GM19035 (cell line): ENCODE measurements at regions not wholly inside any gene's neighbourhood (a gene's known extent, or its start where the extent isn't known, plus 50 kb on each side); places are given as distances from the start of the nearest gene placed in this dataset.
A peak's percentile ranks its signal among the peaks of the same experiment; 100 is the strongest.
"Not testable (repeated sequence)": the region's sequence is repeated elsewhere in the genome, so short reads cannot be mapped to it uniquely, and the experiment has no call there.

ENCODE experiments used
- ATAC-seq: cut with Tn5 transposase; IDR thresholded peaks from one replicate; pipeline ENCODE4 v1.9.1; 2021; ENCODE audit not compliant: unreplicated experiment

GRCh38 chr11:97102180-97102579 is 712.4 kb downstream of the JRKL start:
- ATAC-seq, result not testable (repeated sequence)

- ATAC-seq, result no peak
These were observed 717.8 kb downstream of the JRKL start for GRCh38 chr11:97107604-97108003.

- ATAC-seq, result no peak
These were observed 719.3 kb downstream of the JRKL start for GRCh38 chr11:97109078-97109477.

- no peak for ATAC-seq
These were observed 720.6 kb downstream of the JRKL start for GRCh38 chr11:97110376-97110775.

- no peak for ATAC-seq
These were observed 721.7 kb downstream of the JRKL start for GRCh38 chr11:97111559-97111958.

- ATAC-seq, result no peak
These were observed 728.9 kb downstream of the JRKL start for GRCh38 chr11:97118614-97119200.

GRCh38 chr11:97123237-97123636 is 733.4 kb downstream of the JRKL start:
- no peak for ATAC-seq

GRCh38 chr11:97136067-97136466 is 746.3 kb downstream of the JRKL start:
- ATAC-seq, result no peak

- peak; percentile 52 for ATAC-seq
These were observed 751.2 kb downstream of the JRKL start for GRCh38 chr11:97140885-97141494.

- no peak for ATAC-seq
These were observed 753.6 kb downstream of the JRKL start for GRCh38 chr11:97143463-97143862.

- ATAC-seq, result no peak
These were observed 759.9 kb downstream of the JRKL start for GRCh38 chr11:97149741-97150140.

- no peak for ATAC-seq
These were observed 767.5 kb downstream of the JRKL start for GRCh38 chr11:97157221-97157740.

- no peak for ATAC-seq
These were observed 768.4 kb downstream of the JRKL start for GRCh38 chr11:97158243-97158642.

- ATAC-seq, result no peak
These were observed 773.9 kb downstream of the JRKL start for GRCh38 chr11:97163631-97164191.

- no peak for ATAC-seq
These were observed 812.2 kb downstream of the JRKL start for GRCh38 chr11:97201743-97202612.

GRCh38 chr11:97202613-97203292 is 812.9 kb downstream of the JRKL start:
- ATAC-seq, result no peak

- ATAC-seq, result no peak
These were observed 828.2 kb downstream of the JRKL start for GRCh38 chr11:97218011-97218410.

GRCh38 chr11:97223647-97224046 is 833.8 kb downstream of the JRKL start:
- ATAC-seq, result no peak

GRCh38 chr11:97224396-97224795 is 834.6 kb downstream of the JRKL start:
- ATAC-seq, result no peak

- ATAC-seq, result no peak
These were observed 836.0 kb downstream of the JRKL start for GRCh38 chr11:97225794-97226193.

GRCh38 chr11:97229936-97230335 is 840.1 kb downstream of the JRKL start:
- no peak for ATAC-seq
